Bone marrow (tissue), 2 donors: ENCODE measurements at regions not wholly inside any gene's neighbourhood (a gene's known extent, or its start where the extent isn't known, plus 50 kb on each side); places are given as distances from the start of the nearest gene placed in this dataset.
"Not testable (repeated sequence)": the region's sequence is repeated elsewhere in the genome, so short reads cannot be mapped to it uniquely, and the experiment has no call there.

Source experiments
- DNase-seq, 2 donors: peaks; one replicate each; lab custom pipeline; 2025; lab: John Stamatoyannopoulos, UW

DNA sequence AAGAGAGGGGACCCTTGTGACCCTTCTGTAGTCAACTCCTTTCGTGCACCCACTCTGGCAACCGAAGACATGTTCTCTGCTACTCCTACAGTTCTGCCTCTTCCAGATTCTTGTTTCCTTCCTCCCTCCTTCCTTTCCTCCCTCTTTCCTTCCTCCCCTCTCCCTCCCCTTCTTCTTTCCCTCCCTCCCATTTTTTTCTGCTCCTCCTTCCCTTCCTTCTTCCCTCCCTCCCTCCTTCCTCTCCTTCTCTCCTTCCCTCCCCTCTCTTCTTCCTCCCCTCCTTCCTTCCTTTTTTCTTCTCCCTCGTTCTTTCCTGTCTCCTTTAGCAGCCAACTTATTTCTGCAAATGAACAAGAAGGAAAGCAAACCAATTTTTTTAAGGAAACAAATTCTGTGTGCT is 111.5 kb downstream of the NPTX2 start:
- no peak for DNase-seq

GRCh38 chr7:98729121-98729520 is 112.0 kb downstream of the NPTX2 start:
- no peak for DNase-seq

DNA sequence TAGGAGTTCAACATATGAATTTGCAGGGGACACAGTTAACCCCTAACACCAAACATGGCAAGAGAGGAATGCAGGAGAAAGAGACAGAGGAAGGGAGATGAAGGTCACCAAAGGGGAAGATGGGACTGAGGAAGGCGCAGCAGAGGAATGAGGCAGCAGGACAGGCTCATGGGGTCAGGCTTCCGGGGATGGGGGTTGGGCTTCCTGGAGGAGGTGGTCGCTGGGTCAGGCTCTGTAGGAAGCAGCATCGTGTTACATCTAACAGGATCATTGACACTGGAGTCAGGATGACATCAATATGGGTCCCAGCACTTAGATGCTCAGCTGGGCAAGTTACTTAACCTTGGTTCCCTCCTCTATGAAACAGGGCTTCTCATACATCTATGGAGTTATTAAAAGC is 113.2 kb downstream of the NPTX2 start:
- DNase-seq, result no peak

- no peak for DNase-seq
Measured at GRCh38 chr7:98731651-98732050, 114.6 kb downstream of the NPTX2 start.

- peak in 1 of 2 donors; percentile 14 for DNase-seq
Measured at GRCh38 chr7:98733036-98733435, 116.0 kb downstream of the NPTX2 start.

- DNase-seq, result no peak
Measured at GRCh38 chr7:98735801-98736200, 118.7 kb downstream of the NPTX2 start.

DNA sequence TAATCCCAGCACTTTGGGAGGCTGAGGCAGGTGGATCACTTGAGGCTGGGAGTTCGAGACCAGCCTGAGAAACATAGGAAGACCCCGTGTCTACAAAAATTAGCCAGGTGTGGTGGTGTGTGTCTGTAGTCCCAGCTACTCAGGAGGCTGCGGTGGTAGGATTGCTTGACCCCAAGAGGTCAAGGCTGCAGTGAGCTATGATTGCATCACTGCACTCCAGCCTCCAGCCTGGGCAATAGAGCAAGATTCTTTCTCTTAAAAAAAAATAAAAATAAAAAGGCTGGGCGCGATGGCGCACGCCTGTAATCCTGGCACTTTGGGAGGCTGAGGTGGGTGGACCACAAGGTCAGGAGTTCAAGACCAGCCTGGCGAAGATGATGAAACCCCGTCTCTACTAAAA is 119.4 kb downstream of the NPTX2 start:
- not testable (repeated sequence) for DNase-seq

DNA sequence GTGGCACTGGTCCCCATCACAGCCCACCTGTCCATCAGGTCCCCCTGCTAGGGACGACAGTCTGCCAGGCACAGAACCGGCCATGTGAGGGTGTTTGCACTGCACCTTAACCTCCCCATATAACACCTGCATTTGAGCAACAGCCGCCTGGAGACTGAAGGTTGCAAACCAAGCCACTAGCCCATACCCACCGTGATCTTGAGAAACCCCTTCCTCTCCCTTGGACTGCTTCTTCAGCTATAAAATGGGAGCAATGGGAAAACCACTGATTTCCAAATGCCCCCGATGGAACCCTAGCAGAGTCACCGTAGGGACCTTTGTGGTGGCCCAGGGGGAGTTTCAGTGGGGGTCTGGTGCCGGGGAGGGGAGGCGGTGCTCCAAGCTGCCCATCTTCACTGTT is 120.1 kb downstream of the NPTX2 start:
- no peak for DNase-seq

GRCh38 chr7:98740643-98741042 is 123.6 kb downstream of the NPTX2 start:
- no peak for DNase-seq

DNA sequence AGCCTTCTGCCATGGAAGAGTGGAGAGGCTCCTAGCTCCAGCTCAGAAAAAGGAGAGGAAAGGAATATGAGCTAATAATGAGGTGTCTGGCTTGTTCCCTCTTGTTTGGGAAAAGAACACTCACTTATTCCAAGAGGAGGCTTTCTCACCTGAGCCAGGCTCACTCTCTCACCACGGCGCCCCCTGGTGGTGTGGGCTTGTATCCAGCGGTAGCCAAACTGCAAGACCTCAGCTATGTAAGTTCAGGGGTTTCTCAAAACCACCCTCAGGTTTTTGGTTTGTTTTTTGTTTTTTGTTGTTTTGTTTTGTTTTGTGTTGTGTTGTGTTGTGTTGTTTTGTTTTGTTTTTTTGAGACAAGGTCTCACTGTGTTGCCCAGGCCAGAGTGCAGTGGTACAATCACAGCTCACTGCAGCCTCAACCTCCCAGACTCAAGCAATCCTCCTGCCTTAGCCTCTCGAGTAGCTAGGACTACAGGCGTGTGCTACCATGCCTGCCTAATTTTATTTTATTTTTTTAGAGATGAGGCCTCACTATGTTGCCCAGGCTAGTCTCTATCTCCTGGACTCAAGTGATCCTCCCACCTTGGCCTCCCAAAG is 124.0 kb downstream of the TMEM130 start:
- peak in 1 of 2 donors; percentile 14 for DNase-seq

DNA sequence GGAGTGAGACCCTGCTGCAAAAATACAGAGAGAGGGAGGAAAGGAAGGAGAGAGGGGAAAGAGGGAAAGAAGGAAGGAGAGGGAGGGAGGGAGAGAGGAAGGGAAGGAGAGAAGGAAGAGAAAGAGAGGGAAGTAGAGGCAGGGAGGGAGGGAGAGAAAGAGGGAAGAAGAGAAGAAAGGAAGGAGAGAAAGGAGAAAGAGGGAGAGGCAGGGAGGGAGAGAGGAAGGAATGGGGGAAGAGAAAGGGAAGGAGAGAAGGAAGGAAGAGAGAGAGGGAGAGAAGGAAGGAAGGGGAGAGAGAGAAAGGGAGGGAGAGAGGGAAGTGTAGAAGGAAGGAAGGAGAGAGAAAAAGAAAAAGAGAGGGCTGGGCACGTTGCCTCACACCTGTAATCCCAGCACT is 121.7 kb downstream of the TMEM130 start:
- no peak for DNase-seq

- no peak for DNase-seq
Measured at GRCh38 chr7:98753176-98753575, 116.6 kb downstream of the TMEM130 start.

- no peak for DNase-seq
Measured at GRCh38 chr7:98753989-98754479, 115.8 kb downstream of the TMEM130 start.

- no peak for DNase-seq
Measured at GRCh38 chr7:98755138-98755898, 114.5 kb downstream of the TMEM130 start.

GRCh38 chr7:98758157-98758556 is 111.7 kb downstream of the TMEM130 start:
- no peak for DNase-seq

- no peak for DNase-seq
Measured at GRCh38 chr7:98760201-98760651, 109.6 kb downstream of the TMEM130 start.

GRCh38 chr7:98761225-98761624 is 108.6 kb downstream of the TMEM130 start:
- DNase-seq, result no peak

DNA sequence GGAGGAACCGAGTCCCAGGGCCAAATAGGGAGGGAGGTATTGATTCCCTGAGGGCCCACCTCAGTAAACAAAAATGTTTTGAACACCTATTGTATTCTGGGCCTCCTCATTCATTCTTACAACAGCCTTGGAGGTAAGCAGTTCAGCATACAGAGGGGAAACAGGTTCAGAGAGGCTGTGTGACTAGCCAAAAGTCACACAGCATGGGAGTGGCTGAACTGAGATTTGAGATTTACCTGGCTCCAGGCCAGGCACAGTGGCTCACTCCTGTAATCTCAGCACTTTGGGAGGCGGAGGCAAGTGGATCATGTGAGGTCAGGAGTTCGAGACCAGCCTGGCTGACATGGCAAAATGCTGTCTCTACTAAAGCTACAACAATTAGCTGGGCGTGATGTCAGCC is 107.2 kb downstream of the TMEM130 start:
- DNase-seq, result no peak

DNA sequence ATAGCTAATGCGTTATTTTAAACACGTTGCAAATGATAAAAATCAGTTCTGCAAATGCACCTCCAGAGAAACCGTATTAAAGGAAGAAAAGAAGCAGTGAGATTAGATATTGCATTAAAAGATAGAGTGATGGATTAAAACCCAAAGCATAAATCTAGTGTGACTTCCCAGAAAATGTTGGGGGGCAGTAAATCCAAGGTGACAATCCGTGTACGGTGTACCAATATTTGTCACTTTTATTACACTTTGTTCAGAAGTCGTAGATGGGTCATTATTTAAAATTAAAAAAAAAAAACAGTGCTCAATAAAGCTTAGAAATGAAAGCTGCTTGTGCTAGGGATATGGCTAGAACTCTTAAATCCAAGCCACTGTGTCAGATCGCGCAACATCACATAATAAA is 106.4 kb downstream of the TMEM130 start:
- no peak for DNase-seq

- no peak for DNase-seq
Measured at GRCh38 chr7:98764946-98765345, 104.9 kb downstream of the TMEM130 start.

DNA sequence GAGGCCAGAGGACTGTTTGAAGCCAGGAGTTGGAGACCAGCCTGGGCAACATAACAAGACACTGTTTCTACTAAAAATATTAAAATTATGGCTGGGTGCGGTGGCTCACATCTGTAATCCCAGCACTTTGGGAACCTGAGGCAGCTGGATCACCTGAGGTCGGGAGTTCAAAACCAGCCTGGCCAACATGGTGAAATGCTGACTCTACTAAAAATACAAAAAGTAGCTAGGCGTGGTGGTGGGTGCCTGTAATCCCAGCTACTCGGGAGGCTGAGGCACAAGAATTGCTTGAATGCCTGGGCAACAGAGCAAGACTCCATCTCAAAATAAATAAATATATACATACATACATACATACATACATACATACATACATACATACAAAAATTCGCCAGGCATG is 99.7 kb downstream of the TMEM130 start:
- DNase-seq, result not testable (repeated sequence)

DNA sequence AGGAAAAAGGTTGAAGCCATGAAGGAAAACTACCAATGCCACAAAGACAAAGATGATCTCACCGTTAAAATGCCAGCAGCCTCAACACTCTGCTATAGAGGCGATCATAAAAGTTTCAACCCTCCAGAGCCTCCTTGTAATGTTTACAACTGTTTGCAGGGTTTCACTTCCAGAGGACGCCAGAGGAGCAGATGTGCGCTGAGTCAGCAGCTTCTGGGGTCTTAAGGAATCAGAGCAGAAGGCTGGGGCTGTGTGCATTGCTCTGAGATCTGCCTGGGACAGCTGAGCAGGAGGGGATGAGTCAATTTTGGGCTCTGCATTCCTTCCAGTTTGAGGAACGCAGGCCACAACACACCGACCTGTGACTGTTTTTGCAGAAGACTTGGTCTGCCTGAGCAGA is 98.3 kb downstream of the TMEM130 start:
- DNase-seq, result no peak

DNA sequence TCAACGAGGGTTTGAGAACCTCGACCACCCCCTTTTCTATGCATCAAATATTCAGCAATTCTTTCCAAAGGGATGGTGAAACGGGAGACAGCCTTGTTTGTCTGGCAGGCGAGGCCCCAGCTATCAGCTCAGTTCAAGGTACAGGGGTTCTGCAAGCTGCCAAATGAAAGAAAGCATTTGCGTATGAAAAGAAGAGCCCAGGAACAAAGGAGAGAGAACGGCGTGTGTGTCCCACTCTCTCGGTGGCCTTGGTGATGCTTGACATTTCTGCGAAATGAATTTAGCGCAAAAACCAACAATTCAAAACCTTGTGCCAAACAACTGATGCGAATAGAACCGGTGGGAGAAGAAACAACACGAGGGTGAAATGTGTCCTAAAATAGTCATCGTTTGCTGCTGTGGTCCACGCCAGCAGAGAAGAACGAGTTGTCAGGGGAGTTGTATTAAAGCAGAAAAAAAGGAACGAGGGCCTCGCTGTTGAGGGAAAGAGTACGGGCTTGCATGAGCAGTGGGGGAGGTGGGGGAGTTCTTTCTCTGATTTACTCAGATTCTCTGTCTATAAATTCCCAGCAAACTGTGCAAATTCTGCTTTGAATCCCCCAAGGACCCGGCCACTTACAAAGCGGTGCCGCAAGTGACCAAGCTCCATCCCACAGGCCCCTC is 97.7 kb downstream of the TMEM130 start:
- DNase-seq, result no peak
